ENCODE measurements at regions not wholly inside any gene's neighbourhood (a gene's known extent, or its start where the extent isn't known, plus 50 kb on each side); places are given as distances from the start of the nearest gene placed in this dataset.
"Not testable (repeated sequence)": the region's sequence is repeated elsewhere in the genome, so short reads cannot be mapped to it uniquely, and the experiment has no call there.

GRCh38 chr13:111562716-111563115, 242.3 kb downstream of the TEX29 start:
- DNase-seq: no peak

- DNase-seq: no peak
Observed at GRCh38 chr13:111564606-111565005, 244.2 kb downstream of the TEX29 start.

- DNase-seq: no peak
Observed at GRCh38 chr13:111565400-111565799, 245.0 kb downstream of the TEX29 start.

- no peak for DNase-seq
Observed at GRCh38 chr13:111566567-111566966, 246.1 kb downstream of the TEX29 start.

GRCh38 chr13:111567637-111568036, 247.2 kb downstream of the TEX29 start:
- DNase-seq: no peak

- no peak for DNase-seq
Observed at GRCh38 chr13:111568290-111568689, 247.8 kb downstream of the TEX29 start.

- DNase-seq: no peak
Observed at GRCh38 chr13:111570911-111571310, 250.5 kb downstream of the TEX29 start.

GRCh38 chr13:111572956-111573761, 252.7 kb downstream of the TEX29 start:
- DNase-seq: no peak

GRCh38 chr13:111573801-111574200, 253.4 kb downstream of the TEX29 start:
- DNase-seq: no peak

- no peak for DNase-seq
Observed at GRCh38 chr13:111575276-111575675, 254.8 kb downstream of the TEX29 start.

- DNase-seq: no peak
Observed at GRCh38 chr13:111575719-111576118, 255.3 kb downstream of the TEX29 start.

- no peak for DNase-seq
Observed at GRCh38 chr13:111577208-111577828, 256.9 kb downstream of the TEX29 start.

- DNase-seq: no peak
Observed at GRCh38 chr13:111577956-111578605, 257.6 kb downstream of the TEX29 start.

GRCh38 chr13:111584101-111584672, 263.7 kb downstream of the TEX29 start:
- no peak for DNase-seq

- DNase-seq: no peak
Observed at GRCh38 chr13:111584870-111585269, 264.4 kb downstream of the TEX29 start.

- no peak for DNase-seq
Observed at GRCh38 chr13:111586291-111586690, 265.8 kb downstream of the TEX29 start.

- DNase-seq: no peak
Observed at GRCh38 chr13:111587249-111587648, 266.8 kb downstream of the TEX29 start.

GRCh38 chr13:111589321-111589720, 268.9 kb downstream of the TEX29 start:
- DNase-seq: no peak

GRCh38 chr13:111589992-111590391, 269.6 kb downstream of the TEX29 start:
- no peak for DNase-seq

GRCh38 chr13:111590796-111591195, 270.4 kb downstream of the TEX29 start:
- DNase-seq: no peak

GRCh38 chr13:111593490-111593889, 273.0 kb downstream of the TEX29 start:
- not testable (repeated sequence) for DNase-seq

- DNase-seq: no peak
Observed at GRCh38 chr13:111594606-111595005, 274.2 kb downstream of the TEX29 start.

GRCh38 chr13:111595276-111595675, 274.8 kb downstream of the TEX29 start:
- no peak for DNase-seq

GRCh38 chr13:111595791-111596190, 275.3 kb downstream of the TEX29 start:
- DNase-seq: no peak
